Panc1 (cell line): ENCODE measurements at regions not wholly inside any gene's neighbourhood (a gene's known extent, or its start where the extent isn't known, plus 50 kb on each side); places are given as distances from the start of the nearest gene placed in this dataset.

ENCODE experiments used
- CTCF ChIP-seq: fragments of 450-650 bp; IDR thresholded peaks from 2 replicates; pipeline ENCODE4 v1.5.1; 2017; ENCODE audit warnings: mild to moderate bottlenecking
- POLR2AphosphoS5 ChIP-seq: IDR thresholded peaks from 2 replicates; pipeline ENCODE4 v1.6.1; 2012; ENCODE audit warnings: mild to moderate bottlenecking, low read depth, low read length, moderate library complexity
- TCF7L2 ChIP-seq: IDR thresholded peaks from 2 replicates; pipeline ENCODE4 v1.6.1; 2011; ENCODE audit warnings: mild to moderate bottlenecking, low read depth, low read length, inconsistent platforms
- TF ChIP-seq, protein P1 (sequence below), 2 experiments: IDR thresholded peaks; 2 replicates each; pipeline ENCODE4 v1.6.1; 2011 to 2012; ENCODE audit warnings: low read depth in 2 of 2, control low read depth in 1 of 2, low read length in 1 of 2, mild to moderate bottlenecking in 1 of 2, moderate library complexity in 1 of 2; ENCODE audit not compliant: insufficient read depth in 1 of 2

- TF ChIP-seq CTCF (no peak), TCF7L2 (no peak), POLR2AphosphoS5 (no peak)
- TF ChIP-seq, protein P1, sequence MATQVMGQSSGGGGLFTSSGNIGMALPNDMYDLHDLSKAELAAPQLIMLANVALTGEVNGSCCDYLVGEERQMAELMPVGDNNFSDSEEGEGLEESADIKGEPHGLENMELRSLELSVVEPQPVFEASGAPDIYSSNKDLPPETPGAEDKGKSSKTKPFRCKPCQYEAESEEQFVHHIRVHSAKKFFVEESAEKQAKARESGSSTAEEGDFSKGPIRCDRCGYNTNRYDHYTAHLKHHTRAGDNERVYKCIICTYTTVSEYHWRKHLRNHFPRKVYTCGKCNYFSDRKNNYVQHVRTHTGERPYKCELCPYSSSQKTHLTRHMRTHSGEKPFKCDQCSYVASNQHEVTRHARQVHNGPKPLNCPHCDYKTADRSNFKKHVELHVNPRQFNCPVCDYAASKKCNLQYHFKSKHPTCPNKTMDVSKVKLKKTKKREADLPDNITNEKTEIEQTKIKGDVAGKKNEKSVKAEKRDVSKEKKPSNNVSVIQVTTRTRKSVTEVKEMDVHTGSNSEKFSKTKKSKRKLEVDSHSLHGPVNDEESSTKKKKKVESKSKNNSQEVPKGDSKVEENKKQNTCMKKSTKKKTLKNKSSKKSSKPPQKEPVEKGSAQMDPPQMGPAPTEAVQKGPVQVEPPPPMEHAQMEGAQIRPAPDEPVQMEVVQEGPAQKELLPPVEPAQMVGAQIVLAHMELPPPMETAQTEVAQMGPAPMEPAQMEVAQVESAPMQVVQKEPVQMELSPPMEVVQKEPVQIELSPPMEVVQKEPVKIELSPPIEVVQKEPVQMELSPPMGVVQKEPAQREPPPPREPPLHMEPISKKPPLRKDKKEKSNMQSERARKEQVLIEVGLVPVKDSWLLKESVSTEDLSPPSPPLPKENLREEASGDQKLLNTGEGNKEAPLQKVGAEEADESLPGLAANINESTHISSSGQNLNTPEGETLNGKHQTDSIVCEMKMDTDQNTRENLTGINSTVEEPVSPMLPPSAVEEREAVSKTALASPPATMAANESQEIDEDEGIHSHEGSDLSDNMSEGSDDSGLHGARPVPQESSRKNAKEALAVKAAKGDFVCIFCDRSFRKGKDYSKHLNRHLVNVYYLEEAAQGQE (IDR thresholded peaks at IDR 0.05; ENCODE audit: insufficient read depth in 1 of 2, low read depth in 2 of 2, low read length in 1 of 2), result no peak
Measured at GRCh38 chr6:6074190-6074589, 67.5 kb upstream of the NRN1 start.
